Mesendoderm (in vitro differentiated cells): ENCODE measurements at regions not wholly inside any gene's neighbourhood (a gene's known extent, or its start where the extent isn't known, plus 50 kb on each side); places are given as distances from the start of the nearest gene placed in this dataset.
A peak's percentile ranks its signal among the peaks of the same experiment; 100 is the strongest.

ENCODE experiments used
- DNase-seq: peaks from one replicate; pipeline ENCODE4 v3.0.0; 2013
- H2AK5ac ChIP-seq: 2 replicates; pipeline ENCODE4 v1.6.1; 2013; ENCODE audit warnings: low read length, inconsistent platforms
- H2BK120ac ChIP-seq: 2 replicates; pipeline ENCODE4 v1.6.1; 2013; ENCODE audit warnings: low read depth, mild to moderate bottlenecking, low read length, moderate library complexity, mixed read lengths
- H2BK15ac ChIP-seq: replicated peaks from 2 replicates; pipeline ENCODE4 v1.6.1; 2013; ENCODE audit warnings: low read depth, mild to moderate bottlenecking, moderate library complexity
- H2BK5ac ChIP-seq: 2 replicates; pipeline ENCODE4 v1.6.1; 2013; ENCODE audit warnings: low read length, inconsistent platforms
- H3K18ac ChIP-seq: 2 replicates; pipeline ENCODE4 v1.6.1; 2013; ENCODE audit warnings: mild to moderate bottlenecking, low read length, mixed read lengths
- H3K23ac ChIP-seq: one replicate; pipeline ENCODE4 v1.6.1; 2013; ENCODE audit warnings: low read length
- H3K27ac ChIP-seq: 2 replicates; pipeline ENCODE4 v1.5.1; 2013; ENCODE audit warnings: low read depth, mild to moderate bottlenecking, inconsistent platforms, low read length, moderate library complexity
- H3K27me3 ChIP-seq: 2 replicates; pipeline ENCODE4 v1.6.1; 2013; ENCODE audit warnings: low read length, control low read depth, mild to moderate bottlenecking, inconsistent platforms; ENCODE audit not compliant: insufficient read depth, poor library complexity
- H3K36me3 ChIP-seq: 2 replicates; pipeline ENCODE4 v1.6.1; 2013; ENCODE audit warnings: low read length, inconsistent platforms; ENCODE audit not compliant: control insufficient read depth, insufficient read depth
- H3K4ac ChIP-seq: one replicate; pipeline ENCODE4 v1.6.1; 2013; ENCODE audit warnings: low read depth, mild to moderate bottlenecking, low read length, moderate library complexity
- H3K4me1 ChIP-seq: 2 replicates; pipeline ENCODE4 v1.6.1; 2013; ENCODE audit warnings: low read depth, low read length, inconsistent platforms; ENCODE audit not compliant: control insufficient read depth
- H3K4me2 ChIP-seq: 2 replicates; pipeline ENCODE4 v1.6.1; 2013; ENCODE audit warnings: low read length
- H3K4me3 ChIP-seq: 2 replicates; pipeline ENCODE4 v1.5.1; 2013; ENCODE audit warnings: mild to moderate bottlenecking, low read length
- H3K56ac ChIP-seq: one replicate; pipeline ENCODE4 v1.6.1; 2013; ENCODE audit warnings: low read length
- H3K79me1 ChIP-seq: 2 replicates; pipeline ENCODE4 v1.6.1; 2013; ENCODE audit warnings: low read length, inconsistent platforms
- H3K79me2 ChIP-seq: 2 replicates; pipeline ENCODE4 v1.6.1; 2013; ENCODE audit warnings: mild to moderate bottlenecking, low read length; ENCODE audit not compliant: control insufficient read depth, insufficient read depth
- H3K9ac ChIP-seq: 2 replicates; pipeline ENCODE4 v1.6.1; 2013; ENCODE audit warnings: low read length, inconsistent platforms
- H4K5ac ChIP-seq: one replicate; pipeline ENCODE4 v1.6.1; 2013; ENCODE audit warnings: low read length
- H4K8ac ChIP-seq: one replicate; pipeline ENCODE4 v1.6.1; 2013; ENCODE audit warnings: low read depth, mild to moderate bottlenecking, control low read depth, low read length, moderate library complexity
- WGBS: extraction: QIAGEN DNeasy Blood & Tissue Kit; methylation state at CpG from one replicate; pipeline ENCODE4 v1.1.7; 2013; ENCODE audit warnings: low lambda C conversion rate, missing lambda C conversion rate; ENCODE audit not compliant: insufficient coverage; ENCODE audit errors: extremely low coverage; 5-methylcytosine and 5-hydroxymethylcytosine counted together

DNA sequence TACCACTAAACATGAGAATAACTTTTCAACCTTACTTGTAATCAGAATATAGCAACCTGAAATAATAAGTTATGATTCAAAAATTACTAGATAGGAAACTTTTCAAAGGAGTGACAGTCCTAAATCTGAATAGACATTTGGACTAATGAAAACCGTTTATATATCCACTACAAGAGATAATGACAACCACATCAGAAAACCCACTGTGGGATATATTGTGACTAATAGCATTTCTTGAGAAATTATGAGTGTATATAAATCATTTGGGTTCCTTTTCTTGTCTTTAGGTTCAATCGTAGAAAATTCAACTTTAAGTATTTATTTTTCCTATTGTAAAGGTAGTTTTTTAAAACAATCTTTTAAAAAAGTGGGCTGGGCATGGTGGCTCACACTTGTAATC lies 170.2 kb upstream of the PRSS58 start:
- no CpG with 5 or more reads among the region's 2 CpGs for WGBS
- H3K4ac ChIP-seq, result no peak overlapping the region
- no peak for DNase-seq
- H2AK5ac ChIP-seq, result no peak overlapping the region
- no peak overlapping the region for H3K18ac ChIP-seq
- no peaks in the 10 kb centered on the region for H3K27me3 ChIP-seq
- no peak overlapping the region for H4K8ac ChIP-seq
- H2BK120ac ChIP-seq, result no peak overlapping the region
- no peak overlapping the region for H3K4me3 ChIP-seq
- H3K36me3 ChIP-seq, result no peaks in the 10 kb centered on the region
- H3K27ac ChIP-seq, result no peak overlapping the region
- no peak overlapping the region for H3K23ac ChIP-seq
- H2BK15ac ChIP-seq, result no peak overlapping the region
- no peak overlapping the region for H3K56ac ChIP-seq
- H4K5ac ChIP-seq, result no peak overlapping the region
- no peaks in the 10 kb centered on the region for H3K79me1 ChIP-seq
- H3K79me2 ChIP-seq, result no peaks in the 10 kb centered on the region
- H2BK5ac ChIP-seq, result no peak overlapping the region
- H3K9ac ChIP-seq, result no peak overlapping the region
- no peaks in the 10 kb centered on the region for H3K4me1 ChIP-seq
- no peak overlapping the region for H3K4me2 ChIP-seq

DNA sequence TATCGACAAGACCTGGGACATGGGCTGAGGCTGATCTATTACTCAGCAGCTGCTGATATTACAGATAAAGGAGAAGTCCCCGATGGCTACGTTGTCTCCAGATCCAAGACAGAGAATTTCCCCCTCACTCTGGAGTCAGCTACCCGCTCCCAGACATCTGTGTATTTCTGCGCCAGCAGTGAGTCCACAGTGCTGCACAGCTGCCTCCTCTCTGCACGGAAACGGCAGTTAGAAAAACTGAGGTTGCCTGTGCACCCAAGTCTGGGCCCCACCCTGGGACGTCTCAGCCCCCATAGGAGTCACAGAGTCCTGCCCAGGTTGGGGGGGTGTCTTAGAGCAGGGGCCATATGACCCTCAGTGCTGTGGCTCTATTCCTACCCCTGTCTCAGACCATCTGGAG lies 167.4 kb upstream of the PRSS58 start:
- no peak overlapping the region for H2BK15ac ChIP-seq
- H3K9ac ChIP-seq, result no peak overlapping the region
- no peak overlapping the region for H4K8ac ChIP-seq
- H3K79me2 ChIP-seq, result no peaks in the 10 kb centered on the region
- H3K4me2 ChIP-seq, result no peak overlapping the region
- no peaks in the 10 kb centered on the region for H3K4me1 ChIP-seq
- H3K27me3 ChIP-seq, result no peaks in the 10 kb centered on the region
- no peak overlapping the region for H3K27ac ChIP-seq
- H3K18ac ChIP-seq, result no peak overlapping the region
- no peak overlapping the region for H2AK5ac ChIP-seq
- no peak overlapping the region for H3K4ac ChIP-seq
- DNase-seq, result no peak
- no peak overlapping the region for H2BK5ac ChIP-seq
- no CpG with 5 or more reads among the region's 8 CpGs for WGBS
- H4K5ac ChIP-seq, result no peak overlapping the region
- H2BK120ac ChIP-seq, result no peak overlapping the region
- H3K23ac ChIP-seq, result no peak overlapping the region
- no peaks in the 10 kb centered on the region for H3K36me3 ChIP-seq
- H3K4me3 ChIP-seq, result no peak overlapping the region
- no peaks in the 10 kb centered on the region for H3K79me1 ChIP-seq
- H3K56ac ChIP-seq, result no peak overlapping the region

DNA sequence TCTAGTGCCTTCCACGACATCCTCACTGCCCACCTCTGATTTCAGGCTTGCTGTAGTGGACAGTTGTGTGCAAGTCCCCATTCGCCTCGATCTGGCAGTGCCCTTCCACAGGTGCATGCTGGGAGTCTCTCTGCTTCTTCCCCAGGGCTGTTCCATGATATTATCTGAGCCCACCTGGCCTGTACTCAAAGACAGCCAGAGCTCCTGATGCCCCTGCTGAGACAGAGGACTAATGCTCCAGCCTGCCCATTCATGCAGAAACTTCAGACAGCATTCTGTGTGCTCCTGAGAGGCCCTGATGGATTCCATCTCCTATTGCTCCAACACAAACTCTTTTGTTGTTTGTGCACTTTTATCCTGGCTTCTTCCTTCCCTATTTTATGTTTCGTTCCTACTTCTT lies 164.8 kb upstream of the PRSS58 start:
- no peak for DNase-seq
- H3K9ac ChIP-seq, result no peak overlapping the region

DNA sequence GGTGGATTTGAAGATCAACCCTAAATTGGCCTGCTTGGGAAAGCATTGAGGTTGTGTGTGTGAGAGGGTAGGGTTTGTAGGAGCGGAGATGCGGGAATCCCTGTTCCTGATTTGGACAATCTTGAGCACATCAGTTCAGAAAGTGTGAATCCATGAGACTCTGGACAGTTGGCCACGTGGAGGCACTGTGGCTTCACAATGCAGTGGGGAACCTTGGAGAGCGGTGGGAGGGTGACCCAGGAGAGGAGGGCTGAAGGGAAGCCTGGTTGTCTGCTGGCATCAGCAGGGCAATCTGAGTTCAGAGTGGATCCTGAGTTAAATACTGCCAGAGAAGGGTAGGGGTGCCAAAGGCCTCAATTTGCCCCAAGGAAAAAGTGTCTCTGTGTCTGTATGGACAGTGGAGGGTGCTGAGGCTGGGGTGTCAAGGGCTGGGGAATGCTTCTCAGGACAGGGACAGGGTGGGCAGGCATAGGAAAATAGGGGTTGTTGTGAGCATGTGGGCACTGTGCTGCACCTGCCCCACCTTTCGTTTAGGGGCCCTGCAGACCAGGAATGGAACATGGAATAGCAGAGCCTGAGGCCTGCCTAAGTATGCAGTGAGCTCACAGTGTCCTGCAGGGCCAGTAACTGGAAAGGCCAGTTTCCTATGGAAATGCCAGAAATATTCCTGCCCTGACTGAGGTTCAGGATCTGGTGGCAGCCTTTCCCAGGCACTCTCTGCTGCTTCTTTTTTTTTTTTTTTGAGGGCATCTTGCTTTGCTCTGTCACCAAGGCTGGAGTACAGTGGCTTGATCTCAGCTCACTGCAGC lies 162.9 kb upstream of the PRSS58 start:
- Histone ChIP-seq H3K23ac (no peak overlapping the region), H3K4me1 (no peaks in the 10 kb centered on the region), H2BK5ac (no peak overlapping the region), H4K5ac (no peak overlapping the region), H3K79me2 (no peaks in the 10 kb centered on the region), H3K27me3 (no peaks in the 10 kb centered on the region), H3K79me1 (no peaks in the 10 kb centered on the region), H4K8ac (no peak overlapping the region), H2BK15ac (no peak overlapping the region), H3K4ac (no peak overlapping the region), H3K4me3 (no peak overlapping the region), H3K36me3 (no peaks in the 10 kb centered on the region), H3K56ac (no peak overlapping the region), H3K18ac (no peak overlapping the region), H3K9ac (no peak overlapping the region), H3K4me2 (no peak overlapping the region), H2BK120ac (no peak overlapping the region), H3K27ac (no peak overlapping the region), H2AK5ac (no peak overlapping the region)
- peak; percentile 87 for DNase-seq
- no CpG with 5 or more reads among the region's 5 CpGs for WGBS

More for the DNA sequence above, 164.8 kb upstream of the PRSS58 start:
- Histone ChIP-seq H3K4me2 (no peak overlapping the region), H4K5ac (no peak overlapping the region), H3K27me3 (no peaks in the 10 kb centered on the region), H3K4ac (no peak overlapping the region), H3K36me3 (no peaks in the 10 kb centered on the region), H2BK120ac (no peak overlapping the region), H3K27ac (no peak overlapping the region), H3K23ac (no peak overlapping the region), H3K56ac (no peak overlapping the region), H3K4me1 (no peaks in the 10 kb centered on the region), H3K79me2 (no peaks in the 10 kb centered on the region), H2BK15ac (no peak overlapping the region), H2BK5ac (no peak overlapping the region), H4K8ac (no peak overlapping the region), H3K79me1 (no peaks in the 10 kb centered on the region), H3K18ac (no peak overlapping the region), H2AK5ac (no peak overlapping the region), H3K4me3 (no peak overlapping the region)
- WGBS, result no CpG with 5 or more reads among the region's 4 CpGs

DNA sequence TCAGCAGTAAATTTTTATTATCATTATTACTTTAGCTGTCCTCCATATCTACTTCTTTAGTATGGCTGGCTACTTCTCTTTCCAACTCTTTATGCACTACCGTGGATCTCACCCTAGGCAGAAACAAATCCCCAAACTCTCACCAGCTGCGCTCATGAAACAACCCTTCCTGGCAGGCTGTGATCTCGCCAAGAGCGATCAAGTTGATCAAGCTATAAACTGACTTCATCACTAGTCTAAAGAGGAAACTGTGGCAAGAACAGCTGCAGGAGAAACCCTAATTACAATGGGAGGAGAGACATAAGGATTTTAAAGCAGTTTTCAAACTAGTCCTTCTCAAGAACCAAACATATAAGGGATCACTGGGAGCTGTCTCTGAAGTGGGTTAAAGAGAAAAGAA lies 160.5 kb upstream of the PRSS58 start:
- H3K79me2 ChIP-seq, result no peaks in the 10 kb centered on the region
- DNase-seq, result no peak
- no peak overlapping the region for H3K4me2 ChIP-seq
- H3K79me1 ChIP-seq, result no peaks in the 10 kb centered on the region
- no peak overlapping the region for H2BK5ac ChIP-seq
- no peak overlapping the region for H2BK120ac ChIP-seq
- WGBS, result no CpG with 5 or more reads among the region's 4 CpGs
- H2BK15ac ChIP-seq, result no peak overlapping the region
- no peak overlapping the region for H3K18ac ChIP-seq
- H3K4me3 ChIP-seq, result no peak overlapping the region
- H4K8ac ChIP-seq, result no peak overlapping the region
- H3K36me3 ChIP-seq, result no peaks in the 10 kb centered on the region
- H3K4ac ChIP-seq, result no peak overlapping the region
- H3K9ac ChIP-seq, result no peak overlapping the region
- H3K27ac ChIP-seq, result no peak overlapping the region
- no peak overlapping the region for H4K5ac ChIP-seq
- no peak overlapping the region for H3K23ac ChIP-seq
- H3K27me3 ChIP-seq, result no peaks in the 10 kb centered on the region
- H2AK5ac ChIP-seq, result no peak overlapping the region
- H3K4me1 ChIP-seq, result no peaks in the 10 kb centered on the region
- no peak overlapping the region for H3K56ac ChIP-seq

DNA sequence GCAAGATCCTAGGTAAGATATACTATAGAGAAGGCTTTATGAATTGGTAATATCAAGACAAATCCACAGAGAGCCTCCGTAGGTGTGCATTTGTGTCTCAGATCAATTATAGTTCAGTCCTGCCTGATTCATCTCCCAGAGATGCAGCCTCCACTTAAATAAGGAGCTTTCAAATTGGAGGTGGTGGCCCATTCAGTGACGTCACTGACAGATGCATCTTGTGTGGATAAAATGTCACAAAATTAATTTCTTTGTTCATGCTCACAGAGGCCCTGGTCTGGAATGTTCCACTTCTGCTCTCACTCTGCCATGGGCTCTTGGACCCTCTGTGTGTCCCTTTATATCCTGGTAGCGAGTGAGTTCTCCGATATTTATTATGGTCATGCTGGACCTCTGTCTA lies 157.1 kb upstream of the PRSS58 start:
- no CpG with 5 or more reads among the region's 4 CpGs for WGBS
- no peaks in the 10 kb centered on the region for H3K27me3 ChIP-seq

More for the DNA sequence above, 157.1 kb upstream of the PRSS58 start:
- Histone ChIP-seq H3K18ac (no peak overlapping the region), H3K36me3 (no peaks in the 10 kb centered on the region), H2BK120ac (no peak overlapping the region), H2BK15ac (no peak overlapping the region), H3K56ac (no peak overlapping the region), H3K4me2 (no peak overlapping the region), H2BK5ac (no peak overlapping the region), H3K4me1 (no peaks in the 10 kb centered on the region), H3K27ac (no peak overlapping the region), H4K8ac (no peak overlapping the region), H2AK5ac (no peak overlapping the region), H3K79me2 (no peaks in the 10 kb centered on the region), H4K5ac (no peak overlapping the region), H3K4me3 (no peak overlapping the region), H3K4ac (no peak overlapping the region), H3K79me1 (no peaks in the 10 kb centered on the region), H3K23ac (no peak overlapping the region), H3K9ac (no peak overlapping the region)
- DNase-seq, result no peak
